ENCODE measurements at regions not wholly inside any gene's neighbourhood (a gene's known extent, or its start where the extent isn't known, plus 50 kb on each side); places are given as distances from the start of the nearest gene placed in this dataset.

DNA sequence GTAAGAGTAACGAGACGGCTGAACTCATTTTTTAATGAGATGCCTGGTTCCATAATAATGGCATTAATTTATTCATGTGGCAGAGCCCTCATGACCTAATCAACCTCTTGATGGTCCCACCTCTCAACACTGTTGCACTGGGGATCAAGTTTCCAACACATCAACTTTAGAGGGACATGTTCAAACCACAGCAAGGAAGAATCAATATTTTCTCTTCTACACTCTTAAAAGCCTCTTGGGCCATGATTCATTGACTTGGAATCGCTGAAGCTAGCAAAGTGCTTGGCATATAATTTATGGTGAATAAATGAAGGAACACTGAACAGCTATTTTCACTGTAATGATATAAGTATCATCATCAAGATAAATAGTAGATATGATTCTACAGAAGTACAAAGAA lies 333.0 kb downstream of the TNS1 start:
- TF ChIP-seq, protein P1, sequence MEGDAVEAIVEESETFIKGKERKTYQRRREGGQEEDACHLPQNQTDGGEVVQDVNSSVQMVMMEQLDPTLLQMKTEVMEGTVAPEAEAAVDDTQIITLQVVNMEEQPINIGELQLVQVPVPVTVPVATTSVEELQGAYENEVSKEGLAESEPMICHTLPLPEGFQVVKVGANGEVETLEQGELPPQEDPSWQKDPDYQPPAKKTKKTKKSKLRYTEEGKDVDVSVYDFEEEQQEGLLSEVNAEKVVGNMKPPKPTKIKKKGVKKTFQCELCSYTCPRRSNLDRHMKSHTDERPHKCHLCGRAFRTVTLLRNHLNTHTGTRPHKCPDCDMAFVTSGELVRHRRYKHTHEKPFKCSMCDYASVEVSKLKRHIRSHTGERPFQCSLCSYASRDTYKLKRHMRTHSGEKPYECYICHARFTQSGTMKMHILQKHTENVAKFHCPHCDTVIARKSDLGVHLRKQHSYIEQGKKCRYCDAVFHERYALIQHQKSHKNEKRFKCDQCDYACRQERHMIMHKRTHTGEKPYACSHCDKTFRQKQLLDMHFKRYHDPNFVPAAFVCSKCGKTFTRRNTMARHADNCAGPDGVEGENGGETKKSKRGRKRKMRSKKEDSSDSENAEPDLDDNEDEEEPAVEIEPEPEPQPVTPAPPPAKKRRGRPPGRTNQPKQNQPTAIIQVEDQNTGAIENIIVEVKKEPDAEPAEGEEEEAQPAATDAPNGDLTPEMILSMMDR (IDR thresholded peaks at IDR 0.05; ENCODE audit: insufficient read depth, low read length, poor library complexity, severe bottlenecking): no peak
- no peak for TF ChIP-seq EZH2phosphoT487 (conservative IDR thresholded peaks at IDR 0.05; ENCODE audit: low read length)

Data from SU-DHL-6 (cell line).